C4-2B (cell line): ENCODE measurements at regions not wholly inside any gene's neighbourhood (a gene's known extent, or its start where the extent isn't known, plus 50 kb on each side); places are given as distances from the start of the nearest gene placed in this dataset.

Experiments
- ZFX ChIP-seq: fragments of 450-650 bp; IDR thresholded peaks from 2 replicates; pipeline ENCODE4 v1.6.1; 2017
- TF ChIP-seq, protein P1 (sequence below): fragments of 450-650 bp; conservative IDR thresholded peaks from 2 replicates; pipeline ENCODE4 v1.5.1; 2017; ENCODE audit warnings: mild to moderate bottlenecking

DNA sequence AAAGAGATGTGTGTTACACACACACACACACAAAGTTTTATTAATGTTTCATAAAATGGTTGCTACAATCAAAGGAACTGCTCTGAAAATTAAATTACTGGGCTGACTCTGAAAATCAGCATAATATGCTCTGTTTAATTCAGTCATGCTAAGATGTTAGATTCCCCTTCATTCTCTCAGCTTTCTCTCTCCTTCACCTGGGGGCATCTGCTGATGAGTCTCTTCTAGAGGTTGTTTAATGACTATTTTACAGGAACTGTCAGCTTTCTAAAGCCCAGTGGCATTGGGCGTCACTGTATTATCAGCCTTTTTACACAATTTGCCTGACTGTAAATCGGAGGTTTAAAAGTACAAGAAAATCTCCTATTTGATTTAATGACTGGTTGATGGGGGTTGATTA is 559.7 kb upstream of the POU3F2 start:
- TF ChIP-seq, protein P1, sequence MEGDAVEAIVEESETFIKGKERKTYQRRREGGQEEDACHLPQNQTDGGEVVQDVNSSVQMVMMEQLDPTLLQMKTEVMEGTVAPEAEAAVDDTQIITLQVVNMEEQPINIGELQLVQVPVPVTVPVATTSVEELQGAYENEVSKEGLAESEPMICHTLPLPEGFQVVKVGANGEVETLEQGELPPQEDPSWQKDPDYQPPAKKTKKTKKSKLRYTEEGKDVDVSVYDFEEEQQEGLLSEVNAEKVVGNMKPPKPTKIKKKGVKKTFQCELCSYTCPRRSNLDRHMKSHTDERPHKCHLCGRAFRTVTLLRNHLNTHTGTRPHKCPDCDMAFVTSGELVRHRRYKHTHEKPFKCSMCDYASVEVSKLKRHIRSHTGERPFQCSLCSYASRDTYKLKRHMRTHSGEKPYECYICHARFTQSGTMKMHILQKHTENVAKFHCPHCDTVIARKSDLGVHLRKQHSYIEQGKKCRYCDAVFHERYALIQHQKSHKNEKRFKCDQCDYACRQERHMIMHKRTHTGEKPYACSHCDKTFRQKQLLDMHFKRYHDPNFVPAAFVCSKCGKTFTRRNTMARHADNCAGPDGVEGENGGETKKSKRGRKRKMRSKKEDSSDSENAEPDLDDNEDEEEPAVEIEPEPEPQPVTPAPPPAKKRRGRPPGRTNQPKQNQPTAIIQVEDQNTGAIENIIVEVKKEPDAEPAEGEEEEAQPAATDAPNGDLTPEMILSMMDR: no peak
- no peak for TF ChIP-seq ZFX
